Testis (tissue), 2 donors: ENCODE measurements at regions not wholly inside any gene's neighbourhood (a gene's known extent, or its start where the extent isn't known, plus 50 kb on each side); places are given as distances from the start of the nearest gene placed in this dataset.

Experiments
- POLR2A ChIP-seq: fragments of 450-650 bp; IDR thresholded peaks from one replicate; pipeline ENCODE4 v1.6.1; 2017; ENCODE audit warnings: antibody characterized with exemption, mild to moderate bottlenecking, moderate library complexity
- TF ChIP-seq, protein P1 (sequence below), 3 experiments: fragments of 450-650 bp in 2 of 3; fragments of 200-600 bp in 1 of 3; sonication (generic) in 1 of 3; IDR thresholded peaks; one replicate each; pipeline ENCODE4 v1.5.1; 2016 to 2019; ENCODE audit warnings: antibody characterized with exemption in 3 of 3, mild to moderate bottlenecking in 2 of 3, moderate library complexity in 1 of 3

DNA sequence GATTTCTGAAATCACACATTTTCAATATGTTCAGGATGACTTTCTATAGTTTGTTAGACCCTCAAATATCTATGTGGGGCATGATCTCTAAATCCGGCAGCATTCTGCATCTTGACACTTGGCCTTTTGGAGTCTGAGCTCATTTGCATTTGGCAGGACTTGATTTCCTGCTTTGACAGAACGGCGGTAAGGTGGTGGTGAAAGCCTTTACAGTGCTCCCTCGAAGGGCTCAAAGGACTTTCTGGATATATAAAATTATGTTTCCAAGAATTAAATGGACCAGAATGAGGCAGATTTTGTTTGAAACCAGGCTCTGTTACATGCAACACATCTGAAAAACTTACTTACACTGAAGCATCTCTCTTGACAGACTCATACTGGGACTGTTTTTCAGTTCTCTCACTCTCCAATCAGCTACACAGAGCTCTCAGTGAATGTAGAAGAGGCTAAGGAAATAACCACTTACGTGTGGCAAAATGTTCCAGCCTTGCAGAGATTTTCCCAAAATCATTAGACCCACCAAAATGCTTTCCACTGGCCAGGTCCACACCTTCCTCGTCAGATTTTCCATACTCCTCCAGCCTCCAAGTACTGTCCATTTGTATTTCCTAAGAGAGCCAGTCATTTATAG, 207.2 kb downstream of the SPRY2 start:
- TF ChIP-seq, protein P1, sequence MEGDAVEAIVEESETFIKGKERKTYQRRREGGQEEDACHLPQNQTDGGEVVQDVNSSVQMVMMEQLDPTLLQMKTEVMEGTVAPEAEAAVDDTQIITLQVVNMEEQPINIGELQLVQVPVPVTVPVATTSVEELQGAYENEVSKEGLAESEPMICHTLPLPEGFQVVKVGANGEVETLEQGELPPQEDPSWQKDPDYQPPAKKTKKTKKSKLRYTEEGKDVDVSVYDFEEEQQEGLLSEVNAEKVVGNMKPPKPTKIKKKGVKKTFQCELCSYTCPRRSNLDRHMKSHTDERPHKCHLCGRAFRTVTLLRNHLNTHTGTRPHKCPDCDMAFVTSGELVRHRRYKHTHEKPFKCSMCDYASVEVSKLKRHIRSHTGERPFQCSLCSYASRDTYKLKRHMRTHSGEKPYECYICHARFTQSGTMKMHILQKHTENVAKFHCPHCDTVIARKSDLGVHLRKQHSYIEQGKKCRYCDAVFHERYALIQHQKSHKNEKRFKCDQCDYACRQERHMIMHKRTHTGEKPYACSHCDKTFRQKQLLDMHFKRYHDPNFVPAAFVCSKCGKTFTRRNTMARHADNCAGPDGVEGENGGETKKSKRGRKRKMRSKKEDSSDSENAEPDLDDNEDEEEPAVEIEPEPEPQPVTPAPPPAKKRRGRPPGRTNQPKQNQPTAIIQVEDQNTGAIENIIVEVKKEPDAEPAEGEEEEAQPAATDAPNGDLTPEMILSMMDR (IDR thresholded peaks at IDR 0.05), result no peak
- TF ChIP-seq POLR2A, result no peak
